ENCODE measurements at regions not wholly inside any gene's neighbourhood (a gene's known extent, or its start where the extent isn't known, plus 50 kb on each side); places are given as distances from the start of the nearest gene placed in this dataset.

DNA sequence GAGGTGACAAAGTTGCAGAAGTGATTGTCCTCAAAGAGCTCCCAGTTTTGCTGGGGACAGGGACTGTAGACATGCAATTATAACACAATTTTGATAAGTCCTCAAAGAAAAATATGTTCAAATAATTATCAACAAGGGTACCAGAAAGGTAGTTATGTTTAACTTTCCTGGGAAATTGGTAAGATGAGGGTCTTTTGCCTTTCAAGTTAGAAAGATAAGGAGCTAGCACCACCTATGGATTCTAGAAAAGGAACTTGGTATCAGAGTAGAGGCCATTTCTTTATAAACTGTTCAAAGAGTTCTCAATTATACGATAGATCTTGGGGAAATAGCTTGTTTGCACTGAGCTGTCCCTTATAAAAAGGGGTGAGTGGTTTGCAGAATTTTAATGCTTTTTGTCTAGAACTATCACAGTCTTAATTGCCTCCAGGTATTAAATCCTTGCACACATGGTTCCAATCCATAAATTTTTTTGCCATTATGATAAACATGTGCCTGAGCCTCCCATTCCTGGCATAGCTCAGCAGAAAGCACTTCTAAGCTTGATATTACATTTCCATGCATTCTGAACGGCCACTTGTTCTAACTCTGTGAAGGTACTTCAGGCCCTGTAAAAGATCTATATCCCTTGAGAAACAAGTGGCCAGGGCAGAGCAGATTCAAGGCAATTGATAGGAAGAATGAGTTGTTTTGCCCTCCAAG, 247.5 kb upstream of the LRIG1 start:
- no peak overlapping the region for H2BK20ac ChIP-seq (ENCODE audit: low read length)
- no peak overlapping the region for H2BK5ac ChIP-seq (ENCODE audit: low read depth, low read length)
- H3K36me3 ChIP-seq (ENCODE audit: control insufficient read depth in 2 of 4, insufficient read depth in 4 of 4, low read length in 3 of 4), result no peaks in the 10 kb centered on the region
- no peaks in the 10 kb centered on the region for H4K20me1 ChIP-seq (replicated peaks in 1 of 2; ENCODE audit: control insufficient read depth in 1 of 2, insufficient read depth in 2 of 2, low read length in 2 of 2)
- no peak overlapping the region for H4K91ac ChIP-seq (replicated peaks; ENCODE audit: insufficient read length, low read length)
- 87% methylated on average over 2 of the region's 2 CpGs; no CpG with 5 or more reads in 1 of the 2 experiments for WGBS, 2 experiments (ENCODE audit: extremely low coverage in 1 of 2, insufficient coverage in 1 of 2, insufficient read length in 1 of 2, insufficient replicate concordance in 2 of 2, low coverage in 1 of 2, low lambda C conversion rate in 2 of 2, missing lambda C conversion rate in 1 of 2)
- H3K79me1 ChIP-seq (ENCODE audit: low read depth, low read length), result no peaks in the 10 kb centered on the region
- no peaks in the 10 kb centered on the region for H3K79me2 ChIP-seq (ENCODE audit: control insufficient read depth in 1 of 2, insufficient read depth in 2 of 2, low read length in 2 of 2)
- H3K23me2 ChIP-seq (ENCODE audit: low read depth, low read length), result no peaks in the 10 kb centered on the region
- POLR2A ChIA-PET (ENCODE audit: partially characterized antibody), result no interaction called here
- DNase-seq (ENCODE audit: low read depth in 1 of 2, low spot score in 2 of 2), result no peak
- H3K27ac ChIP-seq (ENCODE audit: low read depth, low read length), result no peak overlapping the region
- H3K4me2 ChIP-seq (ENCODE audit: insufficient read depth in 1 of 2, low read depth in 2 of 2, low read length in 2 of 2), result no peak overlapping the region
- H2AFZ ChIP-seq (ENCODE audit: low read length), result no peak overlapping the region
- no peak overlapping the region for H4K8ac ChIP-seq (ENCODE audit: extremely low read depth, insufficient read depth, low read length)
- no peak overlapping the region for H2BK12ac ChIP-seq (ENCODE audit: low read depth, low read length)
- no peak overlapping the region for H3K4ac ChIP-seq (replicated peaks; ENCODE audit: insufficient read length, low read depth, low read length)
- H2AK5ac ChIP-seq (ENCODE audit: low read depth, low read length), result no peak overlapping the region; the same call in 1 of the 2 replicates
- H4K5ac ChIP-seq (ENCODE audit: insufficient read length, low read depth, low read length), result no peak overlapping the region
- CTCF ChIA-PET (ENCODE audit: partially characterized antibody), result interaction anchor here (0.7 to 1.8 kb wide), 8 partner anchors 8 to 341 kb away, joined by 3 to 5 read pairs (median 4); no protein-coding TSS in a partner anchor
- H2BK120ac ChIP-seq (replicated peaks; ENCODE audit: low read depth, low read length), result no peak overlapping the region
- peaks cover 0 to 2% (median 0%) of the 10 kb centered on the region in 4 experiments; a peak in 1 of 7 replicates for H3K27me3 ChIP-seq (replicated peaks in 1 of 4; ENCODE audit: control insufficient read depth in 3 of 4, extremely low read depth in 1 of 4, insufficient read depth in 3 of 4, low read length in 3 of 4)
- H3K56ac ChIP-seq (replicated peaks; ENCODE audit: insufficient read length, low read depth, low read length), result no peak overlapping the region
- H3K23ac ChIP-seq (ENCODE audit: insufficient read length), result no peak overlapping the region
- H3K9ac ChIP-seq (replicated peaks in 1 of 4; ENCODE audit: extremely low read depth in 1 of 4, low read depth in 3 of 4, low read length in 3 of 4), result no peak overlapping the region
- no peak overlapping the region for H3K4me3 ChIP-seq (ENCODE audit: extremely low read depth in 1 of 4, insufficient read depth in 2 of 4, low read depth in 3 of 4, low read length in 4 of 4)
- no peak overlapping the region for H2BK15ac ChIP-seq (ENCODE audit: low read length)
- no peak for FAIRE-seq
- H3K4me1 ChIP-seq (replicated peaks in 1 of 4; ENCODE audit: control insufficient read depth in 3 of 4, insufficient read depth in 4 of 4, low read length in 3 of 4), result no peaks in the 10 kb centered on the region
- no peak overlapping the region for H3K18ac ChIP-seq (ENCODE audit: extremely low read depth, low read length)
- H3K9me3 ChIP-seq (ENCODE audit: insufficient read depth in 2 of 2, low read depth in 1 of 2, low read length in 1 of 2), result no peaks in the 10 kb centered on the region
- TF ChIP-seq, protein P1, sequence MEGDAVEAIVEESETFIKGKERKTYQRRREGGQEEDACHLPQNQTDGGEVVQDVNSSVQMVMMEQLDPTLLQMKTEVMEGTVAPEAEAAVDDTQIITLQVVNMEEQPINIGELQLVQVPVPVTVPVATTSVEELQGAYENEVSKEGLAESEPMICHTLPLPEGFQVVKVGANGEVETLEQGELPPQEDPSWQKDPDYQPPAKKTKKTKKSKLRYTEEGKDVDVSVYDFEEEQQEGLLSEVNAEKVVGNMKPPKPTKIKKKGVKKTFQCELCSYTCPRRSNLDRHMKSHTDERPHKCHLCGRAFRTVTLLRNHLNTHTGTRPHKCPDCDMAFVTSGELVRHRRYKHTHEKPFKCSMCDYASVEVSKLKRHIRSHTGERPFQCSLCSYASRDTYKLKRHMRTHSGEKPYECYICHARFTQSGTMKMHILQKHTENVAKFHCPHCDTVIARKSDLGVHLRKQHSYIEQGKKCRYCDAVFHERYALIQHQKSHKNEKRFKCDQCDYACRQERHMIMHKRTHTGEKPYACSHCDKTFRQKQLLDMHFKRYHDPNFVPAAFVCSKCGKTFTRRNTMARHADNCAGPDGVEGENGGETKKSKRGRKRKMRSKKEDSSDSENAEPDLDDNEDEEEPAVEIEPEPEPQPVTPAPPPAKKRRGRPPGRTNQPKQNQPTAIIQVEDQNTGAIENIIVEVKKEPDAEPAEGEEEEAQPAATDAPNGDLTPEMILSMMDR (IDR thresholded peaks at IDR 0.05; ENCODE audit: control extremely low read depth in 1 of 3, insufficient read depth in 1 of 3, low read depth in 1 of 3, low read length in 3 of 3), result peak in 1 of 3 experiments; percentile 2; a peak in 1 of 4 replicates
- no peak for TF ChIP-seq TAF7 (optimal IDR thresholded peaks at IDR 0.05; ENCODE audit: borderline replicate concordance, low read depth, low read length)
- peak; percentile 25 to 43; a peak in 3 of 4 replicates for TF ChIP-seq RAD21 (IDR thresholded peaks at IDR 0.05 in 1 of 2, conservative IDR thresholded peaks at IDR 0.05 in 1 of 2; ENCODE audit: low read depth in 2 of 2, low read length in 2 of 2)
- TF ChIP-seq YY1 (IDR thresholded peaks at IDR 0.05; ENCODE audit: low read depth, low read length), result no peak
- H3K14ac ChIP-seq (ENCODE audit: insufficient read length), result no peak overlapping the region

All from H1 (cell line).